Testis (tissue), 2 donors: ENCODE measurements at regions not wholly inside any gene's neighbourhood (a gene's known extent, or its start where the extent isn't known, plus 50 kb on each side); places are given as distances from the start of the nearest gene placed in this dataset.
"Not testable (repeated sequence)": the region's sequence is repeated elsewhere in the genome, so short reads cannot be mapped to it uniquely, and the experiment has no call there.

Experiments used
- DNase-seq: peaks from one replicate; pipeline ENCODE4 v3.0.0-alpha.2; 2019
- H3K27ac ChIP-seq, 2 donors: fragments of 200-600 bp; sonication (generic); one replicate each; pipeline ENCODE4 v1.5.1; 2019
- H3K27me3 ChIP-seq: fragments of 200-600 bp; sonication (generic); one replicate; pipeline ENCODE4 v1.5.1; 2019
- H3K36me3 ChIP-seq: fragments of 200-600 bp; sonication (generic); one replicate; pipeline ENCODE4 v1.5.1; 2017; ENCODE audit warnings: low read depth; ENCODE audit errors: missing control alignments
- H3K4me1 ChIP-seq: fragments of 200-600 bp; sonication (generic); one replicate; pipeline ENCODE4 v1.5.1; 2019
- H3K4me3 ChIP-seq, 2 donors: fragments of 200-600 bp; sonication (generic); one replicate each; pipeline ENCODE4 v1.5.1; 2017 to 2019
- H3K9me3 ChIP-seq: fragments of 200-600 bp; sonication (generic); one replicate; pipeline ENCODE4 v1.5.1; 2017
- POLR2A ChIP-seq: fragments of 450-650 bp; IDR thresholded peaks from one replicate; pipeline ENCODE4 v1.6.1; 2017; ENCODE audit warnings: antibody characterized with exemption, mild to moderate bottlenecking, moderate library complexity
- WGBS, 2 donors: methylation state at CpG; one replicate each; pipeline ENCODE4 v1.1.5; 2018; 5-methylcytosine and 5-hydroxymethylcytosine counted together
- intact Hi-C: fragments of 100-400 bp; cut with DNase I; formaldehyde crosslinking; loops from one replicate; pipeline ENCODE4 v1.15.1; 2023; ENCODE audit warnings: low total_unique reads
- TF ChIP-seq, protein P1 (sequence below), 3 experiments: fragments of 450-650 bp in 2 of 3; fragments of 200-600 bp in 1 of 3; sonication (generic) in 1 of 3; IDR thresholded peaks; one replicate each; pipeline ENCODE4 v1.5.1; 2016 to 2019; ENCODE audit warnings: antibody characterized with exemption in 3 of 3, mild to moderate bottlenecking in 2 of 3, moderate library complexity in 1 of 3

DNA sequence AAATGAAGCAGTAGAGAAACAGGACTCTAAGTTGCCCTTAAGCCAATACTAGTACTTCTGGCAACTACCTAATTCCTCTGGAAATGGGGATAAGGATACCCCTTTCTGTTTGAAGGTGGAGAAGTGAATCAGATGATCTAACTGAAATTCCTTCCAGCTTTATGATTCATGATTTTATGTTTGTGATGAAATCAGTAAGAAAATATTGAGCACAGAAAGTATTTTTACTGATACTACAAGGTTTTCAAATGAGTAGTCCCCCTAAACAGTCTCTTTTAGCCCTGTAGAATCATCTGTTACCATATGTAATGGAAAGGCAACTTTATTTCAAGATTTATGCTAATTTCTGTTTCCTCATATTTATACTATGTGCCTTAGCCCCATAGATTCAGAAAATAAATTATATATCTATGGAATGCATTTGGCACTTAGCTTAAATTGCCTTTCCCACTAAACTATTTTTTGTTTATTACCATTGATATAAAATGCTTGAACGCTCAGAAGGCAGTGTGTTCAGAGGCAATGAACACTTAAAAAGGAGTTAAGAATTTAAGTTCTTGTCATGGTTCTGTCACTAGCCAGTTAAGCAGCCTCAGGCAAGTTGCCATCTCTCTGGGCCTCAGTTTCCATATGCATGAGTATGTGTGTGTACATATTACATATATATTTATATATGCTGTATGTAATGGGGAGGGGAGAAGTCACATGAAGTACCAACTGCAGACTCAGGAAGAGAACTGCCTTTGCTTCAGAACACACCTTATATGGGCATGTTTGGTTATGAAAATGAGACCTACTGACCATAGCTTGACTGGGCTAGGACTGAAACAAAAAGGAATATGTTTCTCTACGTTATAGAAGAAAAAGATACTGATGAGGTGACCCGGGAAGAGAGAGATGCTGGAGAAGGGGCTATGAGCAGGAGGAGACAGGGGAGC is 97.7 kb downstream of the CDC42EP3 start:
- intact Hi-C loops: no loop called here
- H3K4me1 ChIP-seq: peaks cover 5% of the 10 kb centered on the region

DNA sequence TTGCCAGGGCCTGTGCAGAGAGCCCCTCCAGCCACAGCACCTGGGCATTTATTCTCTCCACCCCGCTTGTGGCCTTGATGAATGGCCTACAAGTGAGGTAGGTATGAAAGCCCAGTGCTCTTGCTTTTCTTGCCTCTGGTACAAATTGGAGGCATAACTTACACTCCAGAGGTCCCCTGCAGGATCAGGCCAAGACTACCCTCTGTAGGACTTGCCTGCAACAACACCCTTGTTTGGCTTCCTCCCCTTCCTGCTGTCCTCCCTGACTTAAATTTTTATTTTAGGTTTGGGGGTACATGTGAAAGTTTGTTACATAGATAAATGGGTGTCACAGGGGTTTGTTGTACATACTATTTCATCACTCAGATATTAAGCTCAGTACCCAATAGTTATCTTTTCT is 95.7 kb downstream of the CDC42EP3 start:
- no peaks in the 10 kb centered on the region for H3K27me3 ChIP-seq
- WGBS, 2 donors: 96 to 100% methylated on average over 1 of the region's 1 CpG
- no peak for DNase-seq
- H3K9me3 ChIP-seq: no peaks in the 10 kb centered on the region
- H3K4me3 ChIP-seq: no peak overlapping the region
- no peaks in the 10 kb centered on the region for H3K36me3 ChIP-seq
- H3K27ac ChIP-seq: no peak overlapping the region
- H3K4me1 ChIP-seq: no peaks in the 10 kb centered on the region
- intact Hi-C loops: no loop called here
- TF ChIP-seq POLR2A: no peak
- TF ChIP-seq, protein P1, sequence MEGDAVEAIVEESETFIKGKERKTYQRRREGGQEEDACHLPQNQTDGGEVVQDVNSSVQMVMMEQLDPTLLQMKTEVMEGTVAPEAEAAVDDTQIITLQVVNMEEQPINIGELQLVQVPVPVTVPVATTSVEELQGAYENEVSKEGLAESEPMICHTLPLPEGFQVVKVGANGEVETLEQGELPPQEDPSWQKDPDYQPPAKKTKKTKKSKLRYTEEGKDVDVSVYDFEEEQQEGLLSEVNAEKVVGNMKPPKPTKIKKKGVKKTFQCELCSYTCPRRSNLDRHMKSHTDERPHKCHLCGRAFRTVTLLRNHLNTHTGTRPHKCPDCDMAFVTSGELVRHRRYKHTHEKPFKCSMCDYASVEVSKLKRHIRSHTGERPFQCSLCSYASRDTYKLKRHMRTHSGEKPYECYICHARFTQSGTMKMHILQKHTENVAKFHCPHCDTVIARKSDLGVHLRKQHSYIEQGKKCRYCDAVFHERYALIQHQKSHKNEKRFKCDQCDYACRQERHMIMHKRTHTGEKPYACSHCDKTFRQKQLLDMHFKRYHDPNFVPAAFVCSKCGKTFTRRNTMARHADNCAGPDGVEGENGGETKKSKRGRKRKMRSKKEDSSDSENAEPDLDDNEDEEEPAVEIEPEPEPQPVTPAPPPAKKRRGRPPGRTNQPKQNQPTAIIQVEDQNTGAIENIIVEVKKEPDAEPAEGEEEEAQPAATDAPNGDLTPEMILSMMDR (IDR thresholded peaks at IDR 0.05): no peak

More for the DNA sequence above, 97.7 kb downstream of the CDC42EP3 start:
- Histone ChIP-seq H3K27ac (no peak overlapping the region), H3K4me3 (no peak overlapping the region), H3K9me3 (no peaks in the 10 kb centered on the region), H3K27me3 (no peaks in the 10 kb centered on the region), H3K36me3 (no peaks in the 10 kb centered on the region)
- WGBS, 2 donors: 76 to 84% methylated on average over 3 of the region's 3 CpGs
- no peak for DNase-seq
- TF ChIP-seq POLR2A: no peak
- TF ChIP-seq, protein P1 (IDR thresholded peaks at IDR 0.05): no peak

DNA sequence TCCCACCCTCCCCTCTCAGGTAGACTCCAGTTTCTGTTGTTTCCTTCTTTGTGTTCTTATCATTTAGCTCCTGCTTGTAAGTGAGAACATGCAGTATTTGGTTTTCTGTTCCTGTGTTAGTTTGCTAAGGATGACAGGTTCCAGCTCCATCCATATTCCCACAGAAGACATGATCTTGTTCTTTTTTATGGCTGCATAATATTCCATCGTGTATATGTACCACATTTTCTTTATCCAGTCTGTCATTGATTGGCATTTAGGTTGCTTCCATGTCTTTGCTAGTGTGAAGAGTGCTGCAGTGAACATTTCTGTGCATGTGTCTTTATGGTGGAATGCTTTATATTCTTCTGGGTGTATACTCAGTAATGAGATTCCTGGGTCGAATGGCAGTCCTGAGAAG is 95.2 kb downstream of the CDC42EP3 start:
- WGBS, 2 donors: 81 to 92% methylated on average over 2 of the region's 2 CpGs
- DNase-seq, H3K4me1 ChIP-seq, H3K9me3 ChIP-seq, H3K27ac ChIP-seq, intact Hi-C loops, H3K4me3 ChIP-seq, H3K27me3 ChIP-seq, H3K36me3 ChIP-seq: not testable (repeated sequence)

DNA sequence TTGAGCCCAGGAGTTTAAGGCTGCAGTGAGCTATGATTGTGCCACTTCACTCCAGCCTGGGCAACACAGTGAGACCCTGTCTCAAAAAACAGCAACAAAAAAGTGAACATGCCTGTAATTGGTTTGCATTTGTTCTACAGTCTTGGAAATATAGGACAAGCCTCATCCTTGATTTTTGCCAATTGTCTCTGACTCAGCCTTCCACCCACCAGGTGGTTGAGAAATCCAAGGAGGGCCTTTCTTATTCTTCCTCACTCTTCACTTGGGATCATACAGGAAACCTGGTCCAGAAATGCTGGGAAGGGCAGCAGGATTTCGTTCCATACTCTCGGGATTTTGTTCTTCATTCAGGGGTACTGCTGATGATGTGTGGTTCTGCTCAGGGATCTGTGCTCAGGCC is 94.6 kb downstream of the CDC42EP3 start:
- WGBS, 2 donors: 94% methylated on average over 2 of the region's 2 CpGs
- Histone ChIP-seq H3K27me3 (no peaks in the 10 kb centered on the region), H3K9me3 (no peaks in the 10 kb centered on the region), H3K27ac (no peak overlapping the region), H3K4me3 (no peak overlapping the region), H3K36me3 (no peaks in the 10 kb centered on the region), H3K4me1 (no peaks in the 10 kb centered on the region)
- intact Hi-C loops: no loop called here
- TF ChIP-seq, protein P1 (IDR thresholded peaks at IDR 0.05): no peak
- no peak for TF ChIP-seq POLR2A
- no peak for DNase-seq

DNA sequence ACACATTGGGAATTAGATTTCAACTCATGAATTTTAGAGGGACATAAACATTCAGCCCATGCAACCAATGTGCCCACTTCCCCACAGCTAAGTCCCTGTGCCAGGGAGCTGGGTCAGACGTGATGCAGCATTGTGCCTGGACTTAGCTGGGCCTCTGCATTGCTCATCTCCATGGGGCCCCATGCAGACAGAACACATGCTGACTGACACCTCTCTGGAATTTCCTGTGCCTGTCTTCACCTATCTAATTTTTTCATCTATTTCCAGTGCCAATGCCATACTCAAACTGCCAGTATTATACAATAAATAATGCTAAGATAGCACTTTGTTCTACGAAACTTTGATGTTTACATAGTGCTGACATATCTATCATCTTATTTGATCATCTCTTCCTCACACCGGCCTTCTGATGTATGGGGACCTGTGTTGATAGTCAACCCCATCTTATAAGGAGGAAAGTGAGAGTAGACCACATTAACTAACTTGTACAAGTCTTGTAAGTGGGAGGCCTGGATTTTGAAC is 92.2 kb downstream of the CDC42EP3 start:
- Histone ChIP-seq H3K4me1 (peaks cover 11% of the 10 kb centered on the region), H3K9me3 (no peaks in the 10 kb centered on the region), H3K4me3 (no peak overlapping the region), H3K36me3 (no peaks in the 10 kb centered on the region), H3K27me3 (no peaks in the 10 kb centered on the region), H3K27ac (no peak overlapping the region)
- TF ChIP-seq POLR2A: no peak
- TF ChIP-seq, protein P1 (IDR thresholded peaks at IDR 0.05): no peak
- no peak for DNase-seq
- 96 to 97% methylated on average over 3 of the region's 3 CpGs for WGBS, 2 donors
- intact Hi-C loops: no loop called here

DNA sequence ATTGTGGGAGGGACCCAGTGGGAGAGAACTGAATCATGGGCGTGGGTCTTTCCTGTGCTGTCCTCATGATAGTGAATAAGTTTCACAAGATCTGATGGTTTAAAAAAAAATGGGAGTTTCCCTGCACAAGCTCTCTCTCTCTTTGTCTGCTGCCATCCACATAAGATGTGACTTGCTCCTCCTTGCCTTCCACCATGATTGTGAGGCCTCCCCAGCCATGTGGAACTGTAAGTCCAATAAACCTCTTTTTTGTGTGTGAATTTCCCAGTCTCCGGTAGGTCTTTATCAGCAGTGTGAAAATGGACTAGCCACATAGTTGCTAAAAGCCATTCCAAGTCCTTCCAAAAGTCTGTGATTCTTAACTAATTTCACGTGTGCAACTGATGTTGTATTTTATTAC is 91.5 kb downstream of the CDC42EP3 start:
- H3K4me3 ChIP-seq, intact Hi-C loops: not testable (repeated sequence)
- 91 to 94% methylated on average over 3 of the region's 3 CpGs for WGBS, 2 donors

More for the DNA sequence above, 91.5 kb downstream of the CDC42EP3 start:
- not testable (repeated sequence) for H3K36me3 ChIP-seq, H3K27ac ChIP-seq, H3K9me3 ChIP-seq, DNase-seq, H3K27me3 ChIP-seq
- peaks cover 17% of the 10 kb centered on the region for H3K4me1 ChIP-seq
